ENCODE measurements at regions not wholly inside any gene's neighbourhood (a gene's known extent, or its start where the extent isn't known, plus 50 kb on each side); places are given as distances from the start of the nearest gene placed in this dataset.

DNA sequence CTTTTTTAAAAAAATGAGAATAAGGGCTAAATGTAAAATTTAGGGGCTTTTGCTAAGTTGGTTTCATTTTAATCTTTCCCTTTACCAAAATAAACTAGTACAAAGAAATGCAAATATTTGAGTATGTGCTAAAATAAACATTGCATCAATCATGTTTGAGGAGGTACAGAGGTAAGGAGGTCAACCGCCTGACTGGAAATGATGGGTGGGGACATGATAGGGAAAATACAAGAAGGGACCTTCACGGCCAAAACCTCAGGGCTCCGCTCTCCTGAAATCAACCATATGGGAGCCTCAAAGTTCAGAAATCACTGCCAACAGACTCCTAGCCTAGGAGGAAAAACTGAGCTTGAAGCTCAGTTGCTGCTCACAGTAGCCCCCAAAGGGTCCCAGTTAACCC lies 207.6 kb downstream of the AHR start:
- H3K4me1 ChIP-seq (ENCODE audit: control insufficient read depth in 1 of 2, insufficient read depth in 2 of 2, low read length in 2 of 2) = peaks cover 0 to 5% of the 10 kb centered on the region in 2 donors
- no peaks in the 10 kb centered on the region for H3K36me3 ChIP-seq (ENCODE audit: control insufficient read depth in 1 of 2, insufficient read depth in 2 of 2, low read length in 2 of 2)
- H3K27me3 ChIP-seq (ENCODE audit: control insufficient read depth in 1 of 2, insufficient read depth in 2 of 2, low read length in 2 of 2) = no peaks in the 10 kb centered on the region
- no peak overlapping the region for H3K9ac ChIP-seq (ENCODE audit: low read depth in 1 of 2, low read length in 2 of 2)
- no peaks in the 10 kb centered on the region for H3K9me3 ChIP-seq (ENCODE audit: control insufficient read depth in 1 of 2, low read length in 2 of 2)
- H3K27ac ChIP-seq (ENCODE audit: low read depth, low read length) = no peak overlapping the region
- H3K4me3 ChIP-seq (ENCODE audit: low read depth in 1 of 2, low read length in 2 of 2) = no peak overlapping the region

DNA sequence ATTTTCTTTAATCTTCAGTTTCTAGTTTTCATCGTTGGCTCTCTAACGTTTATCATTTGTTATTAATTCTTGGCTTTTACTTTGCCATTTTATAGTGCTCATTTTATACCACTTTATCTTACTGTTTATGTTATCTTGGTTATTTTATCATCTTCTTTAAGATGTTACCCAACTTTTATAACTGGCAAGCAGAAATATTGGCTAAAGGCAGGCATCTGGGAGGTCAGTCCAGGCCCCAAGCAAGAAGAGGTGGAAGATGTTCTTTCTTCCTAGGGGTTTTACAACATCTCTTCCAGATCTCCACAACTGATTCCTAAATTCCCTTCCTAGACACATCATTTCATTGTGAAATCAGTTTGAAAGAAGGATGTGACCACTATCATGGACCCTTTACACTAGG lies 208.1 kb downstream of the AHR start:
- Histone ChIP-seq H3K9ac (ENCODE audit: low read depth in 1 of 2, low read length in 2 of 2) (no peak overlapping the region), H3K27ac (ENCODE audit: low read depth, low read length) (no peak overlapping the region), H3K36me3 (ENCODE audit: control insufficient read depth in 1 of 2, insufficient read depth in 2 of 2, low read length in 2 of 2) (no peaks in the 10 kb centered on the region), H3K9me3 (ENCODE audit: control insufficient read depth in 1 of 2, low read length in 2 of 2) (no peaks in the 10 kb centered on the region), H3K4me3 (ENCODE audit: low read depth in 1 of 2, low read length in 2 of 2) (no peak overlapping the region), H3K27me3 (ENCODE audit: control insufficient read depth in 1 of 2, insufficient read depth in 2 of 2, low read length in 2 of 2) (no peaks in the 10 kb centered on the region), H3K4me1 (ENCODE audit: control insufficient read depth in 1 of 2, insufficient read depth in 2 of 2, low read length in 2 of 2) (peaks cover 0 to 5% of the 10 kb centered on the region in 2 donors)

- Histone ChIP-seq H3K9ac (ENCODE audit: low read depth in 1 of 2, low read length in 2 of 2) (no peak overlapping the region), H3K36me3 (ENCODE audit: control insufficient read depth in 1 of 2, insufficient read depth in 2 of 2, low read length in 2 of 2) (no peaks in the 10 kb centered on the region), H3K27me3 (ENCODE audit: control insufficient read depth in 1 of 2, insufficient read depth in 2 of 2, low read length in 2 of 2) (no peaks in the 10 kb centered on the region), H3K9me3 (ENCODE audit: control insufficient read depth in 1 of 2, low read length in 2 of 2) (no peaks in the 10 kb centered on the region), H3K27ac (ENCODE audit: low read depth, low read length) (no peak overlapping the region), H3K4me1 (ENCODE audit: control insufficient read depth in 1 of 2, insufficient read depth in 2 of 2, low read length in 2 of 2) (peaks cover 0 to 11% of the 10 kb centered on the region in 2 donors), H3K4me3 (ENCODE audit: low read depth in 1 of 2, low read length in 2 of 2) (no peak overlapping the region)
Observed at GRCh38 chr7:17507717-17508116, 209.3 kb downstream of the AHR start.

GRCh38 chr7:17512181-17512675 lies 213.8 kb downstream of the AHR start:
- Histone ChIP-seq H3K9me3 (ENCODE audit: control insufficient read depth in 1 of 2, low read length in 2 of 2) (no peaks in the 10 kb centered on the region), H3K4me3 (ENCODE audit: low read depth in 1 of 2, low read length in 2 of 2) (no peak overlapping the region), H3K4me1 (ENCODE audit: control insufficient read depth in 1 of 2, insufficient read depth in 2 of 2, low read length in 2 of 2) (peaks cover 0 to 6% of the 10 kb centered on the region in 2 donors), H3K27me3 (ENCODE audit: control insufficient read depth in 1 of 2, insufficient read depth in 2 of 2, low read length in 2 of 2) (no peaks in the 10 kb centered on the region), H3K9ac (ENCODE audit: low read depth in 1 of 2, low read length in 2 of 2) (no peak overlapping the region), H3K27ac (ENCODE audit: low read depth, low read length) (no peak overlapping the region), H3K36me3 (ENCODE audit: control insufficient read depth in 1 of 2, insufficient read depth in 2 of 2, low read length in 2 of 2) (no peaks in the 10 kb centered on the region)

- Histone ChIP-seq H3K9ac (ENCODE audit: low read depth in 1 of 2, low read length in 2 of 2) (no peak overlapping the region), H3K4me1 (ENCODE audit: control insufficient read depth in 1 of 2, insufficient read depth in 2 of 2, low read length in 2 of 2) (peaks cover 0 to 6% of the 10 kb centered on the region in 2 donors), H3K36me3 (ENCODE audit: control insufficient read depth in 1 of 2, insufficient read depth in 2 of 2, low read length in 2 of 2) (no peaks in the 10 kb centered on the region), H3K4me3 (ENCODE audit: low read depth in 1 of 2, low read length in 2 of 2) (no peak overlapping the region), H3K9me3 (ENCODE audit: control insufficient read depth in 1 of 2, low read length in 2 of 2) (no peaks in the 10 kb centered on the region), H3K27ac (ENCODE audit: low read depth, low read length) (no peak overlapping the region), H3K27me3 (ENCODE audit: control insufficient read depth in 1 of 2, insufficient read depth in 2 of 2, low read length in 2 of 2) (no peaks in the 10 kb centered on the region)
Observed at GRCh38 chr7:17516771-17517170, 218.3 kb downstream of the AHR start.

GRCh38 chr7:17520941-17521340 lies 222.5 kb downstream of the AHR start:
- Histone ChIP-seq H3K4me3 (ENCODE audit: low read depth in 1 of 2, low read length in 2 of 2) (no peak overlapping the region), H3K27ac (ENCODE audit: low read depth, low read length) (no peak overlapping the region), H3K27me3 (ENCODE audit: control insufficient read depth in 1 of 2, insufficient read depth in 2 of 2, low read length in 2 of 2) (no peaks in the 10 kb centered on the region), H3K9me3 (ENCODE audit: control insufficient read depth in 1 of 2, low read length in 2 of 2) (no peaks in the 10 kb centered on the region), H3K4me1 (ENCODE audit: control insufficient read depth in 1 of 2, insufficient read depth in 2 of 2, low read length in 2 of 2) (peaks cover 3 to 20% of the 10 kb centered on the region in 2 donors), H3K36me3 (ENCODE audit: control insufficient read depth in 1 of 2, insufficient read depth in 2 of 2, low read length in 2 of 2) (no peaks in the 10 kb centered on the region), H3K9ac (ENCODE audit: low read depth in 1 of 2, low read length in 2 of 2) (no peak overlapping the region)

DNA sequence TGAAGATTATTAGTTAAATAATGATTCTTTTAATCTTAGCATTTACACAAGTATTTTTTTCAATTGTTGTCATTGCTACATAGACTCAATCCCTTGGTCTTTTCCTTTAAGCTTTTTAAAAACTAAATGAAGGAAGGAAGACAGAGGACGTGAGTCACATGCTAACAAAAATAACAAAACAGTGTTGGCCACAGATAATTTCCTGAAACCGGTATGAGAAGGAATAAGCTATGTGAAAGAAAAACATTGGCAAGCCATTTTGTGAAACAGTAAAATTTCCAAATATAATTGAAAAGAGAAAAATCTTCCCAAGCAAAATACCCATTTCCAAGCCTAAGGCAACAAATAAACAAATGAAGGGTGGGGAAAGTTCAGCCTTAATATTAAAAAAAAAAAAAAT lies 223.0 kb downstream of the AHR start:
- peaks cover 3 to 20% of the 10 kb centered on the region in 2 donors for H3K4me1 ChIP-seq (ENCODE audit: control insufficient read depth in 1 of 2, insufficient read depth in 2 of 2, low read length in 2 of 2)
- no peak overlapping the region for H3K4me3 ChIP-seq (ENCODE audit: low read depth in 1 of 2, low read length in 2 of 2)
- H3K36me3 ChIP-seq (ENCODE audit: control insufficient read depth in 1 of 2, insufficient read depth in 2 of 2, low read length in 2 of 2) = no peaks in the 10 kb centered on the region
- H3K27me3 ChIP-seq (ENCODE audit: control insufficient read depth in 1 of 2, insufficient read depth in 2 of 2, low read length in 2 of 2) = no peaks in the 10 kb centered on the region
- H3K27ac ChIP-seq (ENCODE audit: low read depth, low read length) = no peak overlapping the region
- H3K9me3 ChIP-seq (ENCODE audit: control insufficient read depth in 1 of 2, low read length in 2 of 2) = no peaks in the 10 kb centered on the region
- H3K9ac ChIP-seq (ENCODE audit: low read depth in 1 of 2, low read length in 2 of 2) = no peak overlapping the region

DNA sequence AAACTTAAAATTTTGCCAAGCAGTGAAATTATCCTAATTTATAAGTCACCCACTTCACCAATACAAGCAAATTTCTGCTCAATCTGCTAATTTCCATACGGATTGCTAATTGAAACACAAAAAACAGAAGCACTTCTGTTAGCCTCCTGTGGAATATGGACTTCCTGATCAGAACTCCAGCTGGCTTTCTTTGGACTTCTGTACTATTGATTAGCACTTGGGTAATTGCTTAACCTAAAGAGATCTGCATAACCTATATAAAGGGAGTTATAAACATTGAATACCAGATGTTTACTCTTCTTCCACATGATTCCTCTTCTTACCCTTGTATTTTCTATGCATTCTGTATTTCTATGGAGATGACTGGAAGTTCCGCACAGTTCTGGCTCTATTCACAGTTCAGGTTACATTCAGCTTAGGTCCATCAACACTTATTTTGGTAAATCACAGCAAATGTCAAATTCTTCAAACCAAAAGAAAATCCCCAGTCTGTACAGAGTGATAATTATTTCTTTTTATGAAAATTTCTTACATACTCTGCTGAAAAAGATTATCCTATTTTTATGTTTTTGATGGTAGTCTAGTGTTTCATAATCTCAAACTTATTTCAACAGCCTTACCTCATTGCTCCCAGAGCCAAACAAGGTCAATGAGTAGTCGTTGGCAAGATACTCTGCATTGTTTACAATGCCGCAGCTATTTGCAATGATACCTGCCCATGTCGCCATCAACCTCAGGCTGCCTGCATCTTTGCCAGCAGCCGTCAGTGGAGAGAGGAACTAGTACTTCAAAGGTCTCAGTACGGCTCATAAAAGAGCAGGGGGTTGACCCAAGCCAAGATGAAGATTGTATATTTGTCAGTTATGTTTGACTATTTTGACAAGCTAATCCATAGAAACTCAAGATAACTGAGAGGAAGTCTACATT lies 225.6 kb downstream of the AHR start:
- Histone ChIP-seq H3K36me3 (ENCODE audit: control insufficient read depth in 1 of 2, insufficient read depth in 2 of 2, low read length in 2 of 2) (no peaks in the 10 kb centered on the region), H3K4me1 (ENCODE audit: control insufficient read depth in 1 of 2, insufficient read depth in 2 of 2, low read length in 2 of 2) (peaks cover 3 to 20% of the 10 kb centered on the region in 2 donors), H3K4me3 (ENCODE audit: low read depth in 1 of 2, low read length in 2 of 2) (peak overlapping the region in 1 of 2 donors; percentile 23), H3K9me3 (ENCODE audit: control insufficient read depth in 1 of 2, low read length in 2 of 2) (no peaks in the 10 kb centered on the region), H3K27ac (ENCODE audit: low read depth, low read length) (no peak overlapping the region), H3K27me3 (ENCODE audit: control insufficient read depth in 1 of 2, insufficient read depth in 2 of 2, low read length in 2 of 2) (no peaks in the 10 kb centered on the region), H3K9ac (ENCODE audit: low read depth in 1 of 2, low read length in 2 of 2) (no peak overlapping the region)

- no peaks in the 10 kb centered on the region for H3K9me3 ChIP-seq (ENCODE audit: control insufficient read depth in 1 of 2, low read length in 2 of 2)
- no peaks in the 10 kb centered on the region for H3K27me3 ChIP-seq (ENCODE audit: control insufficient read depth in 1 of 2, insufficient read depth in 2 of 2, low read length in 2 of 2)
- H3K4me1 ChIP-seq (ENCODE audit: control insufficient read depth in 1 of 2, insufficient read depth in 2 of 2, low read length in 2 of 2) = peaks cover 3 to 20% of the 10 kb centered on the region in 2 donors
- no peak overlapping the region for H3K4me3 ChIP-seq (ENCODE audit: low read depth in 1 of 2, low read length in 2 of 2)
- no peak overlapping the region for H3K9ac ChIP-seq (ENCODE audit: low read depth in 1 of 2, low read length in 2 of 2)
- H3K27ac ChIP-seq (ENCODE audit: low read depth, low read length) = no peak overlapping the region
- H3K36me3 ChIP-seq (ENCODE audit: control insufficient read depth in 1 of 2, insufficient read depth in 2 of 2, low read length in 2 of 2) = no peaks in the 10 kb centered on the region
Observed at GRCh38 chr7:17524746-17525145, 226.3 kb downstream of the AHR start.

DNA sequence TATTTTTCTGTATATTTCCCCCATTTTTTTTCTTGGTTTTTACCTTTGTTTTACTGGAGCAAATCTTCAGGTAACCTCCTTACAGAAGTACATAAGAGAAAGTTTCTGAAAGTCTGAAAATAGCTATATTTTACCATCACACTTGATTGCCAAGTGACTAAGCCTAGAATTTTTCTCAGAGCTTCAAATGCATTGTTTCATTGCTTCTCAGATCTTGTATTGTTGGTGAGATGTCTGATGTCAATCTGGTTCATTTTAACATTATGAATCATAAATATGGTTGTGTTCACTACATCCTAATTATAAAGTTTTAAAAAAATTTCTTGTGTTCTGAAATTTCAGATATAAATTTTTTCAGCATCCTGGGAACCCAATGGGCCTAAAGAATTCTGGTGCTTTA lies 228.2 kb downstream of the AHR start:
- no peaks in the 10 kb centered on the region for H3K9me3 ChIP-seq (ENCODE audit: control insufficient read depth in 1 of 2, low read length in 2 of 2)
- H3K36me3 ChIP-seq (ENCODE audit: control insufficient read depth in 1 of 2, insufficient read depth in 2 of 2, low read length in 2 of 2) = no peaks in the 10 kb centered on the region
- H3K9ac ChIP-seq (ENCODE audit: low read depth in 1 of 2, low read length in 2 of 2) = no peak overlapping the region
- no peak overlapping the region for H3K4me3 ChIP-seq (ENCODE audit: low read depth in 1 of 2, low read length in 2 of 2)
- H3K4me1 ChIP-seq (ENCODE audit: control insufficient read depth in 1 of 2, insufficient read depth in 2 of 2, low read length in 2 of 2) = peaks cover 5 to 20% of the 10 kb centered on the region in 2 donors
- H3K27ac ChIP-seq (ENCODE audit: low read depth, low read length) = no peak overlapping the region
- no peaks in the 10 kb centered on the region for H3K27me3 ChIP-seq (ENCODE audit: control insufficient read depth in 1 of 2, insufficient read depth in 2 of 2, low read length in 2 of 2)
